ENCODE measurements at regions not wholly inside any gene's neighbourhood (a gene's known extent, or its start where the extent isn't known, plus 50 kb on each side); places are given as distances from the start of the nearest gene placed in this dataset.

GRCh38 chr13:78410164-78410563 is 193.2 kb downstream of the POU4F1 start:
- no CpG with 5 or more reads among the region's 2 CpGs for WGBS (ENCODE audit: insufficient coverage)
- Histone ChIP-seq H3K27ac (ENCODE audit: low read length in 2 of 2) (no peak overlapping the region), H3K79me2 (ENCODE audit: control insufficient read depth, insufficient read depth, low read length) (no peaks in the 10 kb centered on the region), H3K9ac (ENCODE audit: low read length) (no peak overlapping the region), H3K4me1 (ENCODE audit: control insufficient read depth in 2 of 2, insufficient read depth in 2 of 2, low read length in 2 of 2) (no peaks in the 10 kb centered on the region), H3K4me3 (ENCODE audit: control extremely low read depth in 1 of 5, extremely low read depth in 1 of 5, insufficient read depth in 1 of 5, low read depth in 2 of 5, low read length in 4 of 5) (no peak overlapping the region), H3K36me3 (replicated peaks in 1 of 2; ENCODE audit: control extremely low read depth in 1 of 2, control insufficient read depth in 1 of 2, extremely low read depth in 1 of 2, insufficient read depth in 2 of 2, low read length in 1 of 2) (no peaks in the 10 kb centered on the region), H3K4me2 (replicated peaks; ENCODE audit: low read depth, low read length, poor library complexity, severe bottlenecking) (no peak overlapping the region), H3K27me3 (replicated peaks in 1 of 4; ENCODE audit: control extremely low read depth in 1 of 4, control insufficient read depth in 3 of 4, insufficient read depth in 4 of 4, low read length in 3 of 4) (no peaks in the 10 kb centered on the region), H4K20me1 (ENCODE audit: control insufficient read depth, insufficient read depth, low read length, poor library complexity, severe bottlenecking) (no peaks in the 10 kb centered on the region), H2AFZ (ENCODE audit: insufficient read depth, low read depth, low read length, poor library complexity, severe bottlenecking) (no peak overlapping the region), H3K9me3 (ENCODE audit: control extremely low read depth in 1 of 3, control insufficient read depth in 2 of 3, insufficient read depth in 1 of 3, low read length in 2 of 3) (no peaks in the 10 kb centered on the region)
- Mint-ChIP-seq H3K4me1 (no peaks in the 10 kb centered on the region), H3K27ac (no peak overlapping the region), H3K27me3 (no peaks in the 10 kb centered on the region), H3K4me3 (no peak overlapping the region), H3K9me3 (ENCODE audit: insufficient read depth) (no peaks in the 10 kb centered on the region)
- TF ChIP-seq EZH2 (IDR thresholded peaks at IDR 0.05; ENCODE audit: borderline replicate concordance, insufficient read depth, low read depth, low read length, poor library complexity, severe bottlenecking) (no peak), CTCF (IDR thresholded peaks at IDR 0.05) (no peak)
- ChIA-PET CTCF (no interaction called here), POLR2A (no interaction called here)
- ATAC-seq (ENCODE audit: low read depth) (no peak), DNase-seq (no peak)
- intact Hi-C loops (cut with micrococcal nuclease) = no loop called here

- Histone ChIP-seq H3K9ac (ENCODE audit: low read length) (no peak overlapping the region), H3K4me2 (replicated peaks; ENCODE audit: low read depth, low read length, poor library complexity, severe bottlenecking) (no peak overlapping the region), H3K4me1 (ENCODE audit: control insufficient read depth in 2 of 2, insufficient read depth in 2 of 2, low read length in 2 of 2) (no peaks in the 10 kb centered on the region), H3K9me3 (ENCODE audit: control extremely low read depth in 1 of 3, control insufficient read depth in 2 of 3, insufficient read depth in 1 of 3, low read length in 2 of 3) (no peaks in the 10 kb centered on the region), H2AFZ (ENCODE audit: insufficient read depth, low read depth, low read length, poor library complexity, severe bottlenecking) (no peak overlapping the region), H3K4me3 (ENCODE audit: control extremely low read depth in 1 of 5, extremely low read depth in 1 of 5, insufficient read depth in 1 of 5, low read depth in 2 of 5, low read length in 4 of 5) (no peak overlapping the region), H3K79me2 (ENCODE audit: control insufficient read depth, insufficient read depth, low read length) (no peaks in the 10 kb centered on the region), H3K36me3 (replicated peaks in 1 of 2; ENCODE audit: control extremely low read depth in 1 of 2, control insufficient read depth in 1 of 2, extremely low read depth in 1 of 2, insufficient read depth in 2 of 2, low read length in 1 of 2) (no peaks in the 10 kb centered on the region), H3K27ac (ENCODE audit: low read length in 2 of 2) (no peak overlapping the region), H3K27me3 (replicated peaks in 1 of 4; ENCODE audit: control extremely low read depth in 1 of 4, control insufficient read depth in 3 of 4, insufficient read depth in 4 of 4, low read length in 3 of 4) (peaks cover 0 to 1% (median 0%) of the 10 kb centered on the region in 4 experiments), H4K20me1 (ENCODE audit: control insufficient read depth, insufficient read depth, low read length, poor library complexity, severe bottlenecking) (no peaks in the 10 kb centered on the region)
- no peaks in the 10 kb centered on the region for H3K4me1 Mint-ChIP-seq
- TF ChIP-seq CTCF (IDR thresholded peaks at IDR 0.05) (no peak), EZH2 (IDR thresholded peaks at IDR 0.05; ENCODE audit: borderline replicate concordance, insufficient read depth, low read depth, low read length, poor library complexity, severe bottlenecking) (no peak)
- no peaks in the 10 kb centered on the region for H3K9me3 Mint-ChIP-seq (ENCODE audit: insufficient read depth)
- no CpG with 5 or more reads among the region's 2 CpGs for WGBS (ENCODE audit: insufficient coverage)
- no peak overlapping the region for H3K27ac Mint-ChIP-seq
- no peak for DNase-seq
- intact Hi-C loops (cut with micrococcal nuclease) = no loop called here
- peaks cover 3% of the 10 kb centered on the region for H3K27me3 Mint-ChIP-seq
- no peak overlapping the region for H3K4me3 Mint-ChIP-seq
- POLR2A ChIA-PET = no interaction called here
- CTCF ChIA-PET = no interaction called here
- no peak for ATAC-seq (ENCODE audit: low read depth)
Measured at GRCh38 chr13:78409172-78409571, 194.2 kb downstream of the POU4F1 start.

Data from B cell (primary cell).